GM19328 (cell line): ENCODE measurements at regions not wholly inside any gene's neighbourhood (a gene's known extent, or its start where the extent isn't known, plus 50 kb on each side); places are given as distances from the start of the nearest gene placed in this dataset.

ENCODE experiments used
- ATAC-seq: cut with Tn5 transposase; IDR thresholded peaks from one replicate; pipeline ENCODE4 v1.9.1; 2021; ENCODE audit warnings: mild to moderate bottlenecking, moderate library complexity; ENCODE audit not compliant: unreplicated experiment

DNA sequence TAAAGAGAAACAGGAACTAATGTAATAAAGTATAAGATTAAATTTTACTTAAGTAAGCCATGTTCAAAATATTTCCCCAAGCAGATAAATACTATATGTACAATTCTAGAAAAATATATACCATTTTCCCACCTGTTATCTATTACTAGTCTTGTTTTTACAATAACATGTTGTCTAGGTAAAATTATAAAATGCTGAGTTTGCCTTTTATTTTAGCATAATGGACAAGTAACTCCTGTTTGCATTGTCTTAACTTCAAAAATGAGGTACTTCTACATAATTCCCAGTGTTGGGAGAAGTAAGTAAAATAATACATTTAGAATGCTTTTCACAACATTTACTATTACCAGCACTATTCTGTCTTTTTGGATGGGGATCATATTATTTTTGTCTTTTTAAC lies 800.5 kb downstream of the SLITRK6 start:
- ATAC-seq, result no peak

DNA sequence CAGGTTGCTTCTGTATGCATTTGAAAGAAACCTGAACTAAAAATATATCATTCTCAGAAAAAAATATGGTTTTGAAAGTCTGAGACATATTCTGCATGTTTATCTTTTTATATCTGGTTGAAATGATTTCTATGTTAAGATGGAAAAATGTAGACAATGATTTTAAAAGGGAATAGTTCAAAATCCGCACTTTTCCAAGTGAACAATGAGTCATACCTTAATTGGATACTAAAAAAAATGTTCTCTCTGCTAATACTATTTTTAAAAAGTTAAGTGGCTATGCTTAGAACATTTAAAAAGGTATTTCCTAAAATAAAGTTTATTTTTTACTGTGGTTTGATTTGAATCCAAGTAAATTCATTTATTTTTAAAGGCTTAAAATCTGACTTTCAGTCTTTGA lies 801.4 kb downstream of the SLITRK6 start:
- ATAC-seq, result no peak

DNA sequence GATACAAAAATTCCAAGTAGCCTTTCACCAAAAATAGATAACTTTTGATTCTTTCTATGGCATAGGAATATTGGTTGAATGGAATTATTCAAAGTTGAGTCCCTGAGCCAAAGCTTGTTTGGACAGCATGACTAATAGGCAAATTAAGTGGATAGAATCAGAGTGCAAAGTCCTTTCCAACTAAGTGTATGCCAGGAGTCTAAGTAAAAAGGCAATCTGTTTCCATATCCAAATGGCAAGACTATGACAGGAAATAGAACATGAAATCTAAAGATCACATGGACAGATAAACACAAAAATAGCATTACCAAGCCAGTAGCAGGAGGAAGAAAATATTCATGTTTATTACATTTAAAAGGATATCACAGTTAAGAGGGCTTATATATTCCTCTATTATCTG lies 804.6 kb downstream of the SLITRK6 start:
- no peak for ATAC-seq

DNA sequence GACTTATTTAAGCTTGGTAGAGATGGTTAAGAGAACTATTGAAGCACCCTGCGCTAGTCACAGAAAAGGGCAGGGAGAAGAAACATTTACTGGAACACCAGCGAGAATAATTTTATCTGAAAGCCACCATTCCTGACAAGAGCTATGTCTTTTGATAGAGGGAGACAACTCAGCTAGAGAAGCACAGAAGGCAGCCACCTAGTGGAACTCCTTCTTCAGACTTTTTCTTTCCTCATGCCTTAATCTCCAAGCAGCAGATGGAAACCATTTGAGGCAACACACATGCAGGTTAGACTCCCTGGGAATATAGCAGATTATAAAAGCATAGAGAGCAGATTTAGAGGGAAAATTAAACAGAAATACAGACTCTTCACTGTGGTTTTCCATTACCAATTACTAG lies 813.4 kb downstream of the SLITRK6 start:
- no peak for ATAC-seq

DNA sequence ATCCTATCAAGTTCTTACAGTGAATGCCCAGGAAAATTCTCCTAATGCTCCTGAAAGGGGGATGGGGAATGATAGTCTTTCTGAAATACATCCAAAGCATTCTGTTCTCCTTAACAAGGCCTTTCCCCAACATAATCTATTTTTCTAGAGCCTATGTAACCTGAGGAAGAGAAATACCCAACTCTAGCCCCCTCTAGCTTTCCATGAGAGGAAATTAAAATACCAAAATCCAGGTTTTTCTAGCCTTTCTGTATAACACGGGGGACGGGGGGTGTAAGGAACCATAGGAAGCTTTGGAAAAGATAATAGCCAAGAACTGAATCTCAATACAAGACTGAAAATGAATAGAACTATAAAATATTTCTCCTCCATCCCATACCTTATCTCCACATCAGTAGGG lies 815.9 kb downstream of the SLITRK6 start:
- no peak for ATAC-seq

DNA sequence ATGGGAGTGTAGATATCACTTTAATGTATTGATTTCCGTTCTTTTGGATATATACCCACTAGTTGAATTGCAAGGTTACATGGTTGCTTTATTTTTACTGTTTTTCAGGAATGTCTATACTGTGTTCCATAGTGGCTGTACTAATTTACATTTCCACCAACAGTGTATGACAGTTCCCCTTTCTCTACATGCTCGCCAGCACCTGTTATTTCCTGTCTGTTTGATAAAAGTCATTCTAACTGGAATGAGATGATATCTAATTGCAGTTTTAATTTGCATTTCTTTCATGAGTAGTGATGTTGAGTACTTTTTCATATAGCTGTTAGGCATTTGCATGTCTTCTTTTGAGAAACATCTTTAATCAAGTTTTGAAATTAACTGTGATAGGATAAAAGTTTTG lies 818.6 kb downstream of the SLITRK6 start:
- no peak for ATAC-seq

DNA sequence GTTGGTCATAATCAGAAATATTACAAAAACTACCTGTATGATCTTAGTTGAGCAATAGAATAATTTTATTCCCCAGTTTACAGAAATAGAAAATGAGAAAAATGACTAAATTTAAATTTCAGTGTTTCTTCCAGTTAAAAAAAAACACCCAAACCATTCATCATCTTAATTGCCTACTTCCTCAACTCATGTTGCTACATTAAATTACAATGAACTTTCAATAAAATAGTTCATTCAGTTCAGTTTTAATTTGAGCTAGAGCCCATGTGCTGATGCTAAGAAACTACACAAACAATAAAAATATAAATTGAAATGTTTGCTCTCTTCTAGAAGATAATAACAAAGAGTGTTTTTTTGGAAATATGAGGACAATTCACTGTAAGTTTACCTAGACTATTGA lies 820.4 kb downstream of the SLITRK6 start:
- no peak for ATAC-seq

DNA sequence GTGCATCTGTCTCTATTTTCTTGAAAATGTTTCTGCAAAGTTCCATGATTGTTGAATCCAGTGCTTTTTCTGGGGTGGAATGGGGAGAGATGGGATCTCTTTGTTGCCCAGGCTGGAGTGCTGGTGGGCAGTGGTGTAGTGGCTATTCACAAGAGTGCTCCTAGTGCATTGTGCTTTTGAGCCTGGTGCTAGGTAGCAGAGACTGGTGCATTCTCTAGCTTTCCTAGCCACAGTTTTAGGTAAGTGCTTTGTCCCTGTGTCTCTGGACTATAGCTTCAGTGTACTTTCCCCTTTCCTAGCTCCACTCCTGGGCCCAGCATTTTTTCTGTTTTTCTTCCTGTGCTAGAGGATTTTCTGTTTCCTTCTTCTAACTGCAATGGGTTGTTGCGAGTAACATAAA lies 825.6 kb downstream of the SLITRK6 start:
- ATAC-seq, result no peak

DNA sequence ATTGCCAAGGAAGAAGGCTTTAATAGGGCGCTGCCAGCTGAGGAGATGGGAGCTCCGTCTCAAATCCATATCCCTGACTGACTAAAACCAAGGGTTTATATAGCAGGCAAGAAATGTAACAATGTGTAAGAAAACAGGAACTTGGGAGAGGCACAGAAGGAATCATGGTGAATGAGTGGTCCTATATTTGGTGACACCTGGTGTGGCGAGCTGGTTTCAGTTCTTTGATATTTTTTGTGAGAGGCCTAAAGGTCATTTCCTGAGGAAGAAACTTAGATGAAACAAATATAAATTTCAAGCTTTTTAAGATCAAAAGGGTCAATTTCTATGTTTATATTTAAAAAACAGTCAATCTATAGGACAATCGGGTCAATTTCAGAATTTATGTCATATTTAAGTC lies 826.3 kb downstream of the SLITRK6 start:
- ATAC-seq, result no peak

DNA sequence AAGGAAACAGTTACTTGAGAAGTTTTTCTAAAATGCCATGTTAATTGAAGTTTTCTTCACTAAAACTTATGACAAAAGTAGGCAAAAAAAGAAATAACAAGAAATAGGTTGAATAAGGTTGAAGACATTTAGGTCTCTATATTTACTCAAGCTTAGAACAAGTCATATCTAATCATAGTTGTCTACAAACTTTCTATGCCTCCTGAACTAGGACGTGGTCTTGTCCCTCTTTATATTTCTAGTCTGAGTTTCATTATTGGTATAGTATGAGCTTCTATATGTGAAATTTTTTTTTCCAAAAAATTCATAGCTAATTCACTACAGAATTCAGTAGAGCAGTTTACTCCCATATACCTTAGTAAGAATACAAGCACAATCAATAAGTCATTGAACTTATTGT lies 836.4 kb downstream of the SLITRK6 start:
- no peak for ATAC-seq

DNA sequence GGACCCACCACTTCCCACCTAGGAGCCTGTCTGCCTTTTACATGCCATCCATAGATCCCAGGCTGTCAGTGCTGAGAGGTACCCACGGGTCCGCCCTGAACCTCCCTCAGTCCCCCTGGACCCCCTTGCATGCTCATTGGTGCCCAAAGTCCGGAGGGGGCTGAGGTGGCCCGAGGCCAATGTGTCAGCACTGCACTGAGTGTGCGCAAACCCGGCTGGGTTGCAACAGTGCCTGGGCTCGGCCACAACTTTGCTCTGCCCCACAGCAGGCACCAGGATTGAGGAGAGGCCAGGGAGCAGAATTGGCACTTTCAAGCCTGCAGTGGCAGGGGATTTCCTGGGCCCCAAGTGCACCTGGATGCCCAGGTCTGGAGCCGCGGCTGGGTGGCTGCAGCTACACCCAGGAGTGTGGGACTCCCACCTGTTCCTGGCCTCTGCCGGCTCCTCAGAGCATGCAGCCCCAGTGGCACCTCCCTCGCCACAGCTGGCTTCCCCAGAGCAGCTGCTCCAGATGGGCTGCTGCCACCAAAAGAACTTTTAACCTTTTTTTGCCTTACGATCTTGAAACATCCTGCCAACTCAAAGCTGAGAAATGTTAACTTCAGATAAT lies 837.0 kb downstream of the SLITRK6 start:
- no peak for ATAC-seq

DNA sequence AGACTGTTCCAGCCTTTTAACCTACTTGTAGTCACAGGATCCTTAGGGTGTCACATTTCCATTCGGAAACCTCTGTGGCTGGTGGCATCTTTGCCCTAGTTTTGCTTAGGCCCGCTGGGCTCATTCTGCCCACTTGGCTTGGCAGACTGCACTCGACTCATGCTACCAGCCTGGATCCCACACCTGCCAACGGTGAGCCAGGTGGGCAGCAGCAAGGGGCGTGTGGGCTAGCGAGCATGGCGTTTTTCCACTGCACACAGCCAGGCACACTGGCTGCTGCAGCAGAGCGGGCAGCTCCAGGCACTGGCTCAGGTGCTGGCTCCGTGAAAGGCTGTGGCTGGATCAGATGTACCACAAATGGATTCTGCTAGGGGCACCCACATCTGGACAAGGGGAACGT lies 838.2 kb downstream of the SLITRK6 start:
- no peak for ATAC-seq

DNA sequence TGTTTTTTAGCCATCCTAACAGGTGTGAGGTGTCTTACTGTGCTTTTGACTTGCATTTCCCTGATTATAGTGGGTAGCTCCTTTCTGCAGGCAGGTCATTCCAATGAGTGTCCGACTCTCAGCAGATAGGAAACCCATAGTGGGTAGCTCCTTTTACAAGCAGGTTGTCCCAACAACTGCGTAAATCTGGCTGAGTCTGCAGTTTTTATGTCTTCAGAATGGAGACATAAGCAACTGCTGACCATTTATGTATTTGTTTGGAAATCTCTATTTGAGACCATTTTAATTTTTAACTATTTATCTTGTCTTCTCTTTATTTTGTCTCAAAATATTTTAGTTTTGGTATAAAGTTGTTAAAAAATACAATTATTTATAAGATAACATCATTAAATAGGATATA lies 839.4 kb downstream of the SLITRK6 start:
- ATAC-seq, result no peak

DNA sequence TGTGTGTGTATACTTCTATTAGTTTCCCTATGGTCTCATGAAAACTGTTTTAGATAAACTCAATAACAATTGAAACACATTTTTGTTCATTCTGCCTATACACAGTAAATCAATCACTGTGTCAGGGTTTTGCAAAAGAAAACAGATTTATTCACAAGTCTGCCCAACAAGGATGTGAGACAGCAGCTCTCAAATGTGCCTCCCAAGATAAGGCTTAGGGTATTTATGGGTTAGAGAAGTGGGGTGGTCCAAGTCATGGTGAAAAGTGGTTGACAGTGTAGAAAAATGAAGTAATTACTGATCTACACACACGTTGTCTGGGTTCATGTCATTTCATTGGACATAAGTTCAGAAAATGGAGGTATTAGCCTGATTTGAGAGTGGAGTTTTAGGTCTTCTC lies 844.6 kb downstream of the SLITRK6 start:
- ATAC-seq, result no peak

DNA sequence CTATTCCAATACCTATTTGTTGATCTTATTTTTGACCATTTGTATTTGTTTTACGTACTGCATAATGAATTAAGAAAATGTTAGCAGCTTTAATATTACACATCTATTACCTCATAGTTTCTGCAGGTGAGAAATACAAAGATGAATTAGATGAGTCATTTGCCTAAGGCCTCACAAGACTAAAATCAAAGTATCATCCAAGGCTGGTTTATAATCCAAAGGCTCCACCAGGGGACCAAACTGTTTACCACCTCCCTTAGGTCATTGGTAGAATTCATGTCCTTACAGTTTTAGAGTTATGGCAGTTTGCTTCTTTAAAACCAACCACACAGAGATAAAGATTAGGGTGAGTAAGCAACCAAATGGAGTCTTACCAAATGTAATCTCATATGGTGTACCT lies 848.1 kb downstream of the SLITRK6 start:
- no peak for ATAC-seq

DNA sequence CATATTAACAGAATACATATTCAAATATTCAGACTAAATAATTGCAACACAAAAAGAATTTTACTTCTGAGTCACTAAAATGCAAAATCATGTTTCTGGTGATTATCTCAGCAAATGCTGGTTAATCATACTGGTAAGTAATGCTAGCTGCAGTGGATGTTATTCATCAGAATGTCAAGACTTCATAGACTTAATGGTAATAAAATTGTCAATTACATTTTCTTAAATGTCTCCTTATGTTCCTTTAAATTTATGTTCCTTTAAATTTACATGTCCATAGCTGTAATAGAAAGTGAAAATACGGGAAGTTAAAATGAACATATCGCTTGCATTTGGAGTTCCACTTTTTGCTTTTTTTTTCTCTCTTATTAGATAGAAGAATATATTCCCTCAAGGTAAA lies 853.0 kb downstream of the SLITRK6 start:
- ATAC-seq, result no peak

DNA sequence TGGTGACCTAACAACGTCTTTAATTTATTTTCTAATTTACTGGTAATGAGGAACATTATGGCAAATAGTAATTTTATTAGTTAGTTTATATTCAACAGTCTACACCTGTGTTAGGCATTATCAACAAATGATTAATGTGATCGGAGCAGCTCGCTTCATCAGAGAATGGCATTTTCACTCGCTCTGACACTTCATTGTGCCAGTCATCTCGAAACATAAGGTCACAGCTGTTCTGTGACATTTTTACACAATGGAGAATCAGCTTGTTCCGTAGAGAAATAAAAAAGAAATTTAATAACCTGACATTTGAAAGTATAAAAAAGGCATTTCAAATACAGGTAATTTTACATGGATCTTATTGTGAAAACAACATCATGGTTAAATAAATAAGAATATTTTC lies 858.4 kb downstream of the SLITRK6 start:
- ATAC-seq, result no peak

DNA sequence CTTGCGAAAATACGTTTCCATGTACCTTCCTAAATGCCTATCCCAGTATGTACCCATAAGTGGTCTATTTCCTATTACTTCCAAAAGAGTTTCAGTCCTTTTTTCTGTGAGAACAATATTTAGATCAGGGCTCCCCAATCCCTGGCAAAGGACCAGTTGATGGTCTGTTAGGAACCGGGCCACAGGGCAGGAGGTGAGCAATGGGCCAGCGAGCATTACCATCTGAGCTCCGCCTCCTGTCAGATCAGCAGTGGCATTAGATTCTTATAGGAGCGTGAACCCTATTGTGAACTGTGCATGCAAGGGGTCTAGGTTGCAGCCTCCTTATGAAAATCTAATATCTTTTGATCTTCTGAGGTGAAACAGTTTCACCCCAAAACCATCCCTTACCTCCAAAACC lies 859.1 kb downstream of the SLITRK6 start:
- no peak for ATAC-seq

DNA sequence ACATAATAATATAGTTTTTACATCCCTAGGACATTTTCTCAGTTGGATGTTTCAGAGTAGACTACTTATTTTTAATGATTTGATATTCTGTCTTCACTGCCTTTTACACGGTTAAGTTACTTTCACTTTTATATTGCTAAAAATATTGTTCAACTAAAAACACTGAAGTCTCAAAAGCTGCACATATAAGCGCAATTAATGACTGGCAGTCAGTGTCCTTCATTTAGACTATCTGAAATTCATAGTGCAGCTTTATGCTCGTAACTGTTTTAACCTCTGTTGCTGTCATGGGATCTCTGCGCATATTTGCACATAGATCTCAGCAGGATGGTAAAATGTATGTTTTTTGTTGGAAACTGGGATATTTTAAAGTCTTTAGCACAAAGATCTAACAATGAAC lies 864.3 kb downstream of the SLITRK6 start:
- ATAC-seq, result no peak

DNA sequence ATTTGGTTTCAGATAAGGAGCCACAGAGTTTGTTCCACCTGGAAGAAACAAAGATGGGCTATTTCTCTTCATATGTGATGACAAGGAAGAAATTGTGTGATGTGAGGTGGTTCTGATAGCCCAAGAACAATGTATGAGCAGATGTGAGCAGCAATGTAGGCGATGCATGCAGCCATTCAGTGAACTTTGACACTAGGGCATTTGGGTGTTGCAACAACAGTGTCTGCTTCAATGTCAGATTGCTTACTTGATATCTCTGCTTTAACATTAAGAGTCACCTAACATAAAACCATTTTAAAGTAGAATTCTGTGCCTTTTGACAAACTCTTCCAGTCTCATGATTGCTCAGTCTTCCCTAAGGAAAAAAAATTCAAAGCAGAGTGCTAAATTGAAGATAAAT lies 865.4 kb downstream of the SLITRK6 start:
- ATAC-seq, result no peak

DNA sequence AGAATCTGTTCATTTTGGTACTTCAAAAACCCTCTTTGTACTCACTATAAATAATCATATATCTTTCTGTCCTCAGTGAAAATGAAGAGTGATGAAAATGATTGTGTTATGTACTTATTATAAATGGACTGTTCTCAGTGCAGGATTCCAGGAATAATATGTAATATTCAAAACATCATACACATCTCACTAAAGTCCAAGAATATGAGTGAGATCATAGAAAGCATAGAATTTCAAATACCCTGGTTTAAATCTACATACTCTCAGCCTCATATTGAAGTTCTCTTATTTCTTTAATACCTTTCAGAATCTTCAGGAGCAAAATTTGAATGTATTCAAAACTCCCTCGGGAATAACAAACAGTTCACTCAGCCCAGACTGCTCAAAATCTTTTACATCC lies 868.0 kb downstream of the SLITRK6 start:
- ATAC-seq, result no peak

DNA sequence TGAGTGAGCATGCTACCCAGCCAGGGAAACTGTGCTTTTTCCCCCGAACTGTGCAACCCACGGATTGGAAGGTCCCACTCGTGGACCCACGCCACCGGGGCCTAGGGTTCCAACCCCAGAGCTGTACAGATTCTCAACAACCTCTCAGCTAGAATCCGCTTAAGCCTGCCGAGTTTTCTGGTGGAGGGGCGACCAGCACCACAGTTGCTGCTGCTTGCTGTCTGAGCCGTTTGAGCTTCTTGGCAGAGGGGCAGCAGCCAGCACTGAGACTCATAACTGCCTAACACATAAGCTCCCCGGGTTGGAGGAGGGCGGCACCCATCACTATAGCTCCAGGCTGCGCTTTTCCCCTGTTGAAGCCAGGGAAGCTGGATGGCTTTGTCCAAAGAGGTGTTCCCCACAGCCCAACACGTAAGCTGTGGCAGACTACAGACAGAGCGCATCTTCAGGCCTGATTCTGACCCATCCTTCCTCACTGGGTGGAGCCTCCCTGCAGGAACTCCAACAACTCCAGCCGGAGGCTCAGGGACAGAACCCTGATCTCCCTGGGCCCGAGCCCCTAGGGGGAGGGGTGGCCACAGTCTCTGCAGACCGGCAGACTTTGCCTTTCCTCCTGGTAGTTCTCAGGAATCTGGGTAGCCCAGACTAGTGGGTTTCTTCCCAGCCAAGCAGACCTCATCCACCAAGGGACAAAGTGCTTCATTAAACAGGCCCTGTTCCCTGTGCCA lies 871.6 kb downstream of the SLITRK6 start:
- ATAC-seq, result no peak

DNA sequence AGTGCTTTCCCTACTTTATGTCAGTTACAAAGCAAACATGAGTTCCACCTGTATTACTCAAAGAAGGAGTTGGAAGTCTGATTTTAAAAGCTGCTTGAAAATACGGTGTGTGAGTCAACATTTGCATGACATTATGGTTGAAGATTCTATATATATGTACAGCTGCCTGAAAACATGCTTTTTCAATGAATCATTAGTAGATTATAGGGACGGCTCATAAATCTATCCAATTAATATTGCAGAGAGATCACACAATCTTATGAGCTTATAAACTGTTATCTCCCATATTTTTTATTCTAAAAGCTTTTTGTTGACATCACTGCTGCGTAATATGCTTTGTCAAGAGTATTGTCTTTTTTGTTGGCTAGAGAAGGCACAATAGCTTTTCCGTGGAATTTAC lies 873.8 kb downstream of the SLITRK6 start:
- ATAC-seq, result no peak
